Sciatic nerve (tissue), 2 donors: ENCODE measurements at regions not wholly inside any gene's neighbourhood (a gene's known extent, or its start where the extent isn't known, plus 50 kb on each side); places are given as distances from the start of the nearest gene placed in this dataset.
"Not testable (repeated sequence)": the region's sequence is repeated elsewhere in the genome, so short reads cannot be mapped to it uniquely, and the experiment has no call there.

Experiments
- ATAC-seq: fragments of 200-7000 bp; cut with Tn5 transposase; one replicate; pipeline ENCODE4 v1.9.1; 2020; ENCODE audit warnings: mild to moderate bottlenecking, moderate library complexity
- DNase-seq: peaks from one replicate; pipeline ENCODE4 v3.0.0-alpha.2; 2020; ENCODE audit warnings: low spot score
- intact Hi-C: fragments of 100-400 bp; cut with DNase I; formaldehyde crosslinking; loops from one replicate; pipeline ENCODE4 v1.14.2; 2022
- donor health status: DM: no; HTN: no; CAD: no.
- donor health status: DM: no; HTN: no; CAD: no.

- no peak for ATAC-seq
- intact Hi-C loops: loop anchor here (10.0 kb wide), 1 partner anchor 48 kb away; no protein-coding TSS in a partner anchor
- no peak for DNase-seq
Measured at GRCh38 chr15:31606931-31607497, 280.4 kb downstream of the KLF13 start.

DNA sequence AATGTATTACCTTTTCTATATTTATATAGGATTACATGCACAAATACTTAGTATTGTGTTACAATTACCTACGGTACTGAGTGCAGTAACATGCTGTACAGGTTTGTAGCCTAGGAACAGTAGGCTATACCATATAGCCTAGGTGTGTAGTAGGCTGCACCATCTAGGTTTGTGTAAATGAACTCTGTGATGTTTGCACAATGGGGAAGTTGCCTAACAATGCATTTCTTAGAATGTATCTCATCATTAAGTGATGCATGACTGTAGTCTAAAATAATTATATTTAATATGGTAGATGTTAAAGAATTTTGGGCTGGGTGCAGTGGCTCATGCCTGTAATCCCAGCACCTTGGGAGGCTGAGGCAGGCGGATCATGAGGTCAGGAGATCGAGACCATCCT, 281.0 kb downstream of the KLF13 start:
- no peak for ATAC-seq
- DNase-seq: no peak
- intact Hi-C loops: loop anchor here (10.0 kb wide), 1 partner anchor 47 kb away; no protein-coding TSS in a partner anchor

DNA sequence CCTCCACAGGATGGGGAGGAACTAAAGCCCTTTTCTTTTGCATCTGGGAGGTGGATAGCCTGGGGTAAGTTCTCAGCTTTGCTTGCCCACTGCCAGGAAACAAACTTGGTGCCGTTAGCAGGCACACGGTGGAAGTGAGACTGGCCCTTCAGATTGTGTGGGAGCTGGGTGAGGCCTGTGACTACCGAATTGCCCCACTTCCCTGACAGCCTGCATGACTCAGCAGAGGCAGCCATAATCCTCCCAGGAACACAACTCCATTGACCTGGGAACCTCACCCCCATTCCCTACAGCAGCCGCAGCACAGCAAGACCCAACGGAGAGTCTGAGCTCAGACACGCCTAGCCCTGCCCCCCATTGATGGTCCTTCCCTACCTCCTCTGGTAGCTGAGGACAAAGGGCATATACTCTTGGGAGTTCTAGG, 282.6 kb downstream of the KLF13 start:
- intact Hi-C loops: loop anchor here (10.0 kb wide), 1 partner anchor 46 kb away; no protein-coding TSS in a partner anchor

DNA sequence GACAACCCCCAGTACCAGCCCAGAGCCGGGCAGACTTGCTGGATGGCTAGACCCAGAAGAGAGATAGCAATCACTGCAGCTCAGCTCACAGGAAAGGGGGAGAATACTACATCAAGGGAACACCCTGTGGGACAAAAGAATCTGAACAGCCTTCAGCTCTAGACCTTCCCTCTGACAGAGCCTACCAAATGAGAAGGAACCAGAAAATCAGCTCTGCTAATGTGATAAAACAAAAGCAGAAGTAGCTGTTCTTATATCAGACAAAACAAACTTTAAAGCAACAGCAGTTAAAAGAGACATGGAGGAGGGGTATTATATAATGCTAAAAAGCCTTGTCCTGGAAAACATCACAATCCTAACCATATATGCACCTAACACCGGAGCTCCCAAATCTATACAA, 283.3 kb downstream of the KLF13 start:
- intact Hi-C loops: loop anchor here (10.0 kb wide), 1 partner anchor 45 kb away; no protein-coding TSS in a partner anchor
- no peak for DNase-seq
- no peak for ATAC-seq

More for the DNA sequence above, 282.6 kb downstream of the KLF13 start:
- DNase-seq: no peak
- no peak for ATAC-seq

DNA sequence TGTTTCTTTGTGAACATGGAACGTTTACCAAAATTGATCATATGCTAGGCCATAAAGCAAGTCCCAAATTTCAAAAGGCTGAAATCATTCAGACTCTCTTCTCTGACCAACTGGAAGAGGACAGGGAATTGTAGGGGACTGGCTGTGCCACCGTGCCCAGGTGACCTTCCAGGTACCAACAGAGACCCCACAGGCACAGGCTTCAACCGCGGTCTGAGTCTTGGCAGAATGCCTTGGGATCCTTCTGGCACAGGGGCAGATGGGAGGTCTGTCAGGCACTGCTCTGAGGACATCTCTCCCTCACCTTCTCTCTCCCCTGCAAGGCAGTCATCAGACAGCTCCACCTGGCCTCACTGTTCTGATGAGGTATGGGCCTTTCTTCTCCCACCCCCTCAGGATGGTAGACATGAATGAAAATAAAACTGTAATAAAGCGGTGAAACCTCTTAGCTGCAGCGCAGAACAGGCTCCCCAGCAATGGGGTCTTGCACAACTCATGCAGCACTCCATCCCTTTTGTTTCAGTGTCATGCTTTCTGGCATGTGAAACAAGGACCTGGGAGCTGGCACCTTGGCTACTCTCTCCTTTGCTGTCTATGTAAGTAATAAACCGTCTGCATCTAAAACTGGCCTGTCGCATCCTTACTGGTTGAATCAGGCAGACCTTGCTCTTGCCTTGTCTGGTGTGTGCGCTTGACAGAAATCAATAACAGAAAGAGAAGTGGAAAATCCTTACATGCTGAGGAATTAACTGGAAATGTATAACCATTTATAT, 289.2 kb downstream of the KLF13 start:
- intact Hi-C loops: no loop called here
- DNase-seq (no peak), ATAC-seq (no peak)

DNA sequence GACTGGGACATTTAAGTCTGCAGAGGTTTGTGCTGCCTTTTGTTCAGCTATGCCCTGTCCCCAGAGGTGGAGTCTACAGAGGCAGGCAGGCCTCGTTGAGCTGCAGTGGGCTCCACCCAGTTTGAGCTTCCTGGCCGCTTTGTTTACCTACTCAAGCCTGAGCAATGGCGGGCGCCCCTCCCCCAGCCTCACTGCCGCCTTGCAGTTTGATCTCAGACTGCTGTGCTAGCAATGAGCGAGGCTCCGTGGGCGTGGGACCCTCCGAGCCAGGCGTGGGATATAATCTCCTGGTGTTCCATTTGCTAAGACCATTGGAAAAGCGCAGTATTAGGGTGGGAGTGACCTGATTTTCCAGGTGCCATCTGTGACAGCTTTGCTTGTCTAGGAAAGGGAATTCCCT, 296.7 kb downstream of the KLF13 start:
- DNase-seq, intact Hi-C loops, ATAC-seq: not testable (repeated sequence)

DNA sequence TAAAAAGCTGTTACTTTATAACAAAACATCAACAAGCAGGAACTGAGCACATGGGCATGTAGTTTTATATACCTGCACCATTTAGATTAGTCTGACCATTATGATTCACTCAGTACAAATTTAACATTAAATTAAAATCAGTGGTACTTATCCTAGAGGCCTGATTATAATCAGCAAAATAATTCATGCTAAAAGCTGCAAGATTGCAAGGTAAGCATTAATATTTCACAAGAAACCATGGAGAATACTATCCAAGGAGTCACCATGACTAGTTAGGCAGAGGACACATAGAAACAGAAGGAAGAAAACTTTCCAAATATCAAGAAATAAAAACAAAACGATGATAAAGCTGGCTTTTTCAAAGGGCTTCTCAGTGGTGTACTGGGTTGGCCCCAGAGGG, 297.5 kb downstream of the KLF13 start:
- intact Hi-C loops, DNase-seq, ATAC-seq: not testable (repeated sequence)

DNA sequence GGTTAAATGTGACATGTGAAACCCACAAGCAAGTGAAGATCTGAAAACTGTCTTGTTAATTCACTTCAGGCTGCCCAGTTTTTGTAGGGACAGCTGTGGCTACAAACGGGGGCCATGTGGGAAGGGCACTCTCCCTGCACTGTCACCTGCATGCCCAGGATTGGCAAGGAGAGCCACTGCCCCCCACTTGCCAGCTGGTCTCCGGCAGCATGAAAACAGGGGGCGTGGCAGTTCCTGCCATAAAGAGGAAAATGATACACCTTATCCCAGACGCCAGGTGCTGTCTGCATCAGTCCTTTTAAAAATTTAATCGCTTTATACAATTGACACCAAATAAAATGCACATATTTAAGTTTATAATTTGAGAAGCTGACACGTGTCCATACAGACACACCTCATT, 309.1 kb downstream of the KLF13 start:
- intact Hi-C loops, ATAC-seq, DNase-seq: not testable (repeated sequence)

DNA sequence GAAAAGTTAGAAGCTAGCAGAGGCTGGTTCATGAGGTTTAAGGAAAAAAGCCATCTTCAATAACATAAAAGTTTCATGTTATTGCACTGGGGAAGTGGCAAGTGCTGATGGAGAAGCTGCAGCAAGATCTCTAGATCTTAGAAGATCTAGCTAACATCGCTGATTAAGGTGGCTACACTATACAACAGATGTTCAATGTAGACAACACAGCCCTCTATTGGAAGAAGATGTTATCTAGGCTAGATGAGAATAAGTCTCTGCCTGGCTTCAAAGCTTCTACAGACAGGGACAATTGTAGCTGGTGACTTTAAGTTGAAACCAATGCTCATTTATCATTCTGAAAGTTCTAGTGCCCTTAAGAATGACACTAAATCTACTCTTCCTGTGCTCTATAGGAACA, 310.3 kb downstream of the KLF13 start:
- DNase-seq, intact Hi-C loops, ATAC-seq: not testable (repeated sequence)

GRCh38 chr15:31643955-31644354, 317.3 kb downstream of the KLF13 start:
- DNase-seq, intact Hi-C loops, ATAC-seq: not testable (repeated sequence)

DNA sequence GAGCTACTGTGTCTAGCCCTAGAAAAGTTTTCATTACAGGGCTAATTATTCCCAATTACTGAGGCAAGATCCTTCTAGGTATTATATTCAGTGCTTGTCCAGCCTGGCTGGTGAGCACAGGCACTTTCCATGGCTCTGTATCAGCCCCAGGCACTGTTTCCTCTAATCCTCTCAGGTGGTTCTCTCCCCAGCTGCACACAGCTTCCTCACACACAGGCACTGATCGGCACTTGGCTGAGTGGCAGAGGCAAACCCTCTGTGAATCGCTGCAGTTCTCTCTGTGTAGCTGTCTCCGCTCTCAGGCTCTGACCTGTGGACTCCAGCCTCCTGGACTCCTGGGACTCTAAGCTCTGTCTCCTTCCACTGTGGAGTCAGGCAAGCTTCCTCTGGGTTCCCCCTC, 318.1 kb downstream of the KLF13 start:
- intact Hi-C loops, ATAC-seq: not testable (repeated sequence)

GRCh38 chr15:31647337-31647826, 320.7 kb downstream of the KLF13 start:
- intact Hi-C loops, ATAC-seq, DNase-seq: not testable (repeated sequence)

More for the DNA sequence above, 318.1 kb downstream of the KLF13 start:
- not testable (repeated sequence) for DNase-seq

DNA sequence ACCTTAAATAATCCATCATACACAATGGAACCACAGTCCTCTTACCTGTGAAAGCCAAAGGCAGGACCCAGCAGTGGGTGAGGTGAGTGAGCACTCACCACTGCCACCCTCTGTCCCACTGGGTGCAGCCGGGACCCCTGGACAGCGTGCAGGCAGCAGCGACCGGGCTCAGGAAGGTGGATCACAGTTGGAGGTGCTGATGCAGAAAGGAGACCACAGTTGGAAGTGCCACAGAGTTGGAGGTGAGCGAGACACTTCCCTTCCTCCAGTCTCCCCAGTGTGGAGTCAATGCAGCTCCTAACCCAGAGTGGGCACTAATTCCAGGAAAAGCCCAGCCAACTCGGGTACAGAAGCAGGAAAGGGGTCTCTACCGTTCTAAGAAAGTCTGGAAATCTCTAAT, 323.0 kb downstream of the KLF13 start:
- not testable (repeated sequence) for DNase-seq, ATAC-seq
- intact Hi-C loops: loop anchor here (10.0 kb wide), 1 partner anchor 45 kb away; no protein-coding TSS in a partner anchor

DNA sequence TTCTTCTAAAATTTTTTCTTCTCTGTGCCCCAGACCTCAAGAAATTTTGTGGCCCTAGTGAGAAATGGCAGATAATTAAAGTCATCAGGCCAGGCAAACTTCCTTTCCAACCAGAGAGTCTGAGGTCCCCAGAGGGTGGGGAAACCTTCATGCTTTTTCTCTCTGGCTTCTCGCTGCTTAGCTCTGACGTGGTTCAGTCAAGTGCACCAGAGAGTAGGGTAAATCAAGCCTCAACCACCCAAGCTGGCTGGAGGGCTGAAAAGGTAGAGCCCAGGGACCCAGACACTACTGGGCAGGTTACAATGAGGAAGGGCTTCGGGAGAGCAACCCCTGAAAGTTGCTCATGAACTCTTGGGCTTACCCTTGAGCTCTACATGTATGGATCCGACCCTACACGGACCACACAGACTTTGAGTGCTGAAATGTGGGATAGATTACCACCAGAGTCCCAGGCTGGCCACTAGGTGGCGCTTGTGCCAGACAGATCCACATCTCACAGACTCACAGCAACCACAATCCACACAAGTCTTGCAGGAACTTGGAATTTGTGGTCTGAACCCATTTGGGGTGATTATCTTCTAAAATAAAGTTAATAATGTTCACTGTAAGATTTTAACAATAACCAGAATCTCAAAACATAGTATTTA, 323.5 kb downstream of the KLF13 start:
- DNase-seq: not testable (repeated sequence)
- peak; percentile 62 for ATAC-seq
- intact Hi-C loops: loop anchor here (10.0 kb wide), 1 partner anchor 45 kb away; no protein-coding TSS in a partner anchor

- DNase-seq, ATAC-seq: not testable (repeated sequence)
- intact Hi-C loops: loop anchor here (10.0 kb wide), 1 partner anchor 52 kb away; no protein-coding TSS in a partner anchor
Measured at GRCh38 chr15:31656915-31657314, 330.3 kb downstream of the KLF13 start.

DNA sequence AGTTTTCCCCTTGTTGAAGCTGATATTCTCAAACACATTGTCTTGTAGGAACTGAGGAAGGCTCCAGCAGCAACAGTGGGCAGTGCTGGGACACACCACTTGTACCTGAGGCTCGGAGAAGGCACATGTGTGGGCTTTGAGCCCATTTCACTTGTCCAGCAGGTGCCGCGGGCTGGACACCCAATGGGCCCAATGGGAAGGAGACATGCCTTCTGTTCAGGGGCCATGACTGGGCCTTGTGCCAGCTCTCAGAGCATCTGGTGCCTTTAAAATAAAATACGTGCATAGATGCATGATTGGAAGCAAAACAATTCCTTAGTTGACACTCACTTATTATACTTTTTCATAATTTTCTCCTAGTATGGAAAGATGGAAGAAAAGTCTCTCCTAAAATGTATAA, 334.2 kb downstream of the KLF13 start:
- intact Hi-C loops: no loop called here
- ATAC-seq (no peak), DNase-seq (no peak)

DNA sequence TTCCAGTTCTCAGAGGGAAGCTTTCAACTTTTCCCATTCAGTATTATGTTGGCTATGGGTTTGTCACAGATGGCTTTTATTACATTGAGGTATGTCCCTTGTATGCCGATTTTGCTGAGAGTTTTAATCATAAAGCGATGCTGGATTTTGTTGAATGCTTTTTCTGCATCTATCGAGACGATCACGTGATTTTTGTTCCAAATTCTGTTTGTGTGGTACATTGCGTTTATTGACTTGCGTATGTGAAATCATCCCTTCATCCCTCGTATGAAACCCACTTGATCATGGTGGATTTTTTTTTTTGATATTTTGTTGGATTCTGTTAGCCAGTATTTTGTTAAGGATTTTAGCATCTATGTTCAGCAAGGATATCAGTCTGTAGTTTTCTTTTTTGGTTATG, 339.1 kb downstream of the KLF13 start:
- ATAC-seq, intact Hi-C loops, DNase-seq: not testable (repeated sequence)

GRCh38 chr15:31669158-31669908, 342.7 kb downstream of the KLF13 start:
- DNase-seq, ATAC-seq, intact Hi-C loops: not testable (repeated sequence)
